Astrocyte (in vitro differentiated cells and primary cell): ENCODE measurements at regions not wholly inside any gene's neighbourhood (a gene's known extent, or its start where the extent isn't known, plus 50 kb on each side); places are given as distances from the start of the nearest gene placed in this dataset.

Experiments used
- DNase-seq: peaks from one replicate; pipeline ENCODE4 v3.0.0-alpha.2; 2010; ENCODE audit warnings: low read depth
- FAIRE-seq: peaks from 2 replicates; lab custom pipeline; 2011; peaks lifted over from hg19 to GRCh38; lab: Jason Lieb, UNC
- H2AFZ ChIP-seq: 2 replicates; pipeline ENCODE4 v1.6.0; 2012; ENCODE audit warnings: low read depth, low read length, inconsistent platforms
- H3K27ac ChIP-seq: 2 replicates; pipeline ENCODE4 v1.5.1; 2011; ENCODE audit warnings: low read depth, low read length, inconsistent platforms
- H3K27me3 ChIP-seq: 2 replicates; pipeline ENCODE4 v1.6.0; 2011; ENCODE audit warnings: low read length, inconsistent platforms; ENCODE audit not compliant: insufficient read depth
- H3K36me3 ChIP-seq: 2 replicates; pipeline ENCODE4 v1.5.1; 2011; ENCODE audit warnings: low read length, inconsistent platforms; ENCODE audit not compliant: insufficient read depth
- H3K4me1 ChIP-seq: 2 replicates; pipeline ENCODE4 v1.5.1; 2011; ENCODE audit warnings: low read length, inconsistent platforms; ENCODE audit not compliant: insufficient read depth
- H3K4me2 ChIP-seq: 2 replicates; pipeline ENCODE4 v1.6.0; 2012; ENCODE audit warnings: low read length, inconsistent platforms
- H3K4me3 ChIP-seq: 2 replicates; pipeline ENCODE4 v1.5.1; 2011; ENCODE audit warnings: low read depth, mild to moderate bottlenecking, low read length, inconsistent platforms; ENCODE audit not compliant: insufficient read depth
- H3K79me2 ChIP-seq: 2 replicates; pipeline ENCODE4 v1.6.0; 2012; ENCODE audit warnings: mild to moderate bottlenecking, low read length, inconsistent platforms; ENCODE audit not compliant: insufficient read depth
- H3K9ac ChIP-seq: 2 replicates; pipeline ENCODE4 v1.6.0; 2012; ENCODE audit warnings: mild to moderate bottlenecking, low read length, inconsistent platforms
- H3K9me3 ChIP-seq: 2 replicates; pipeline ENCODE4 v1.5.1; 2012; ENCODE audit warnings: low read depth, mild to moderate bottlenecking, low read length, inconsistent platforms; ENCODE audit not compliant: insufficient read depth
- H4K20me1 ChIP-seq: 2 replicates; pipeline ENCODE4 v1.6.0; 2012; ENCODE audit warnings: low read length, inconsistent platforms; ENCODE audit not compliant: insufficient read depth
- H3K27ac Mint-ChIP-seq: one replicate; pipeline ENCODE4 v1.8.0; 2021; ENCODE audit warnings: mild to moderate bottlenecking, mixed read lengths; ENCODE audit not compliant: unreplicated experiment
- H3K27me3 Mint-ChIP-seq: one replicate; pipeline ENCODE4 v1.8.0; 2021; ENCODE audit warnings: low read depth, mixed read lengths; ENCODE audit not compliant: unreplicated experiment
- H3K36me3 Mint-ChIP-seq: one replicate; pipeline ENCODE4 v1.8.0; 2021; ENCODE audit warnings: low read depth, mixed read lengths; ENCODE audit not compliant: unreplicated experiment
- H3K4me1 Mint-ChIP-seq: one replicate; pipeline ENCODE4 v1.8.0; 2021; ENCODE audit warnings: low read depth, mixed read lengths; ENCODE audit not compliant: unreplicated experiment
- H3K4me3 Mint-ChIP-seq: one replicate; pipeline ENCODE4 v1.8.0; 2021; ENCODE audit warnings: mild to moderate bottlenecking, moderate library complexity, mixed read lengths; ENCODE audit not compliant: unreplicated experiment
- H3K9me3 Mint-ChIP-seq: one replicate; pipeline ENCODE4 v1.8.0; 2021; ENCODE audit warnings: mild to moderate bottlenecking, mixed read lengths; ENCODE audit not compliant: unreplicated experiment
- CTCF ChIP-seq: IDR thresholded peaks from 2 replicates; pipeline ENCODE4 v1.5.1; 2011; ENCODE audit warnings: low read depth, mild to moderate bottlenecking, inconsistent platforms, low read length, moderate library complexity; ENCODE audit not compliant: insufficient read depth
- EZH2 ChIP-seq: IDR thresholded peaks from 2 replicates; pipeline ENCODE4 v1.6.1; 2012; ENCODE audit warnings: mild to moderate bottlenecking, low read length, inconsistent platforms; ENCODE audit not compliant: insufficient read depth

DNA sequence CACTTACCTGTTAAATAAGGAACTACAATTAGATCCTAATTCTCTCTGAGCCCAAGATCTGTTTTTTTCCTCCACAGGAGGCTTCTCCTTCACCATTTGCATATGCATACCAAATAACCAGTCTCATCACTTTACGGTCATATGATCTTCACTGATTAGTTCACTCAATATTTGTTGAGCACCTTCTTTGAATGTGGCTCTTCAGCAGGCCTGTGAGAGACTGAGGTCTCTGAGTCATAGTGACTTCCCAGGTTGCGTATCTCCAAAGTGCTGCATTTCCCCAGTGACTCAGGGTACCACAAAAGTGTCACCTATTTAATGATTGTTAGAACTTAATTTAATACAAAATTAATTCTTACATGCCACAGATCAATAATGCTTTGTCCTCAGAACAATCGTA is 108.8 kb upstream of the TRIB2 start:
- Mint-ChIP-seq H3K27ac (no peak overlapping the region), H3K27me3 (no peaks in the 10 kb centered on the region), H3K4me3 (no peak overlapping the region), H3K36me3 (no peaks in the 10 kb centered on the region), H3K4me1 (peaks cover 33% of the 10 kb centered on the region), H3K9me3 (no peaks in the 10 kb centered on the region)
- DNase-seq (peak; percentile 64), FAIRE-seq (no peak)
- Histone ChIP-seq H3K4me1 (peaks cover 10% of the 10 kb centered on the region), H2AFZ (no peak overlapping the region), H3K4me3 (no peak overlapping the region), H3K27me3 (no peaks in the 10 kb centered on the region), H3K9me3 (no peaks in the 10 kb centered on the region), H3K36me3 (no peaks in the 10 kb centered on the region), H3K4me2 (no peak overlapping the region), H4K20me1 (no peaks in the 10 kb centered on the region), H3K79me2 (no peaks in the 10 kb centered on the region), H3K9ac (no peak overlapping the region), H3K27ac (no peak overlapping the region)
- TF ChIP-seq CTCF (no peak), EZH2 (no peak)

GRCh38 chr2:12610314-12610713 is 106.4 kb upstream of the TRIB2 start:
- H3K4me3 ChIP-seq = no peak overlapping the region
- no peaks in the 10 kb centered on the region for H3K9me3 ChIP-seq
- no peaks in the 10 kb centered on the region for H3K27me3 Mint-ChIP-seq
- H3K36me3 Mint-ChIP-seq = no peaks in the 10 kb centered on the region
- no peaks in the 10 kb centered on the region for H4K20me1 ChIP-seq
- H3K4me2 ChIP-seq = no peak overlapping the region
- H3K9me3 Mint-ChIP-seq = no peaks in the 10 kb centered on the region
- FAIRE-seq = no peak
- H3K4me3 Mint-ChIP-seq = no peak overlapping the region
- no peak for DNase-seq
- H3K9ac ChIP-seq = no peak overlapping the region
- no peak overlapping the region for H3K27ac ChIP-seq
- H3K79me2 ChIP-seq = no peaks in the 10 kb centered on the region
- H3K27ac Mint-ChIP-seq = no peak overlapping the region
- no peaks in the 10 kb centered on the region for H3K36me3 ChIP-seq
- peaks cover 10% of the 10 kb centered on the region for H3K4me1 ChIP-seq
- H3K4me1 Mint-ChIP-seq = peaks cover 29% of the 10 kb centered on the region
- H2AFZ ChIP-seq = no peak overlapping the region
- TF ChIP-seq CTCF = no peak
- no peak for TF ChIP-seq EZH2
- no peaks in the 10 kb centered on the region for H3K27me3 ChIP-seq

DNA sequence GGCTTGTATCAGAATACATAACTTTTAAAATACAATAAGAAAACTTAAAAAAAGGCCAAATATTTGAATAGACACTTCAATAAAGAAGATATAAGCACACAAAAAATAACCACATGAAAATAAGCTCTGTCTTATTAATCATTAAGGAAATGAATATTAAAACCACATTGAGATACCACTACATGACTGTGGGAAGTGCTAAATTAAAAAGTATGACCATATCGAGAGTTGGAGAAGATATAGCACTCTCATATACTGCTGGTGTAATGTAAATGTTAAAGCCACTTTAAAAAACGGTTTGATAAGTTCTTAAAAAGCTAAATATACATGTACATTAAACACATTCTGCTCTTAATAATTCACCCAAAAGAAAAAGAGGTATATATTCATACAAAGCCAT is 104.6 kb upstream of the TRIB2 start:
- no peak for TF ChIP-seq CTCF
- no peak for TF ChIP-seq EZH2
- Mint-ChIP-seq H3K27me3 (no peaks in the 10 kb centered on the region), H3K4me1 (peaks cover 12% of the 10 kb centered on the region), H3K36me3 (no peaks in the 10 kb centered on the region), H3K4me3 (no peak overlapping the region), H3K27ac (no peak overlapping the region), H3K9me3 (no peaks in the 10 kb centered on the region)
- Histone ChIP-seq H3K9me3 (no peaks in the 10 kb centered on the region), H3K9ac (no peak overlapping the region), H3K27me3 (no peaks in the 10 kb centered on the region), H2AFZ (no peak overlapping the region), H4K20me1 (no peaks in the 10 kb centered on the region), H3K79me2 (no peaks in the 10 kb centered on the region), H3K4me2 (no peak overlapping the region), H3K4me3 (no peak overlapping the region), H3K27ac (no peak overlapping the region), H3K4me1 (no peaks in the 10 kb centered on the region), H3K36me3 (no peaks in the 10 kb centered on the region)
- DNase-seq (no peak), FAIRE-seq (peak; percentile 87)
